OCI-LY1 (cell line): ENCODE measurements at regions not wholly inside any gene's neighbourhood (a gene's known extent, or its start where the extent isn't known, plus 50 kb on each side); places are given as distances from the start of the nearest gene placed in this dataset.

Experiments
- H2AFZ ChIP-seq: fragments of 200-600 bp; sonication (generic), shearing (Covaris generic); 2 replicates; pipeline ENCODE4 v1.6.0; 2014; ENCODE audit warnings: antibody characterized with exemption, mild to moderate bottlenecking, low read length
- H3F3A ChIP-seq: fragments of 200-600 bp; sonication (generic), shearing (Covaris generic); 2 replicates; pipeline ENCODE4 v1.6.0; 2014; ENCODE audit warnings: mild to moderate bottlenecking, antibody characterized with exemption, low read length, moderate library complexity; ENCODE audit not compliant: insufficient read depth
- H3K27ac ChIP-seq: fragments of 200-600 bp; sonication (generic); 2 replicates; pipeline ENCODE4 v1.5.1; 2014; ENCODE audit warnings: low read length, mixed run types, mild to moderate bottlenecking, low read depth; ENCODE audit not compliant: poor library complexity, severe bottlenecking
- H3K27me3 ChIP-seq: fragments of 200-600 bp; sonication (generic); 2 replicates; pipeline ENCODE4 v1.6.0; 2014; ENCODE audit warnings: antibody characterized with exemption, mild to moderate bottlenecking, low read length, moderate library complexity; ENCODE audit not compliant: insufficient read depth
- H3K36me3 ChIP-seq: fragments of 200-600 bp; sonication (generic); 2 replicates; pipeline ENCODE4 v1.6.1; 2014; ENCODE audit warnings: mild to moderate bottlenecking, antibody characterized with exemption, low read length, moderate library complexity, mixed read lengths; ENCODE audit not compliant: insufficient read depth
- H3K4me1 ChIP-seq: fragments of 200-600 bp; sonication (generic); 2 replicates; pipeline ENCODE4 v1.5.1; 2014; ENCODE audit warnings: mild to moderate bottlenecking, low read length, moderate library complexity; ENCODE audit not compliant: insufficient read depth, severe bottlenecking
- H3K4me2 ChIP-seq: fragments of 200-600 bp; sonication (generic), shearing (Covaris generic); 2 replicates; pipeline ENCODE4 v1.6.1; 2014; ENCODE audit warnings: low read length
- H3K4me3 ChIP-seq: fragments of 200-600 bp; sonication (generic); 2 replicates; pipeline ENCODE4 v1.5.1; 2014; ENCODE audit warnings: low read length, low read depth, mild to moderate bottlenecking, mixed read lengths; ENCODE audit not compliant: poor library complexity, severe bottlenecking
- H3K79me2 ChIP-seq: fragments of 200-600 bp; shearing (Covaris generic); 2 replicates; pipeline ENCODE4 v1.6.1; 2016; ENCODE audit warnings: mixed run types, low read length, mixed read lengths; ENCODE audit not compliant: insufficient read depth
- H3K9ac ChIP-seq: fragments of 200-600 bp; sonication (generic), shearing (Covaris generic); 2 replicates; pipeline ENCODE4 v1.6.1; 2014; ENCODE audit warnings: mild to moderate bottlenecking, low read length, mixed read lengths
- H3K9me2 ChIP-seq: fragments of 200-600 bp; sonication (generic), shearing (Covaris generic); 2 replicates; pipeline ENCODE4 v1.6.1; 2014; ENCODE audit warnings: low read depth, mild to moderate bottlenecking, low read length, mixed read lengths
- H3K9me3 ChIP-seq: fragments of 200-600 bp; shearing (Covaris generic); 2 replicates; pipeline ENCODE4 v1.6.1; 2014; ENCODE audit warnings: low read length, mixed read lengths
- H4K20me1 ChIP-seq: fragments of 200-600 bp; sonication (generic), shearing (Covaris generic); 2 replicates; pipeline ENCODE4 v1.6.0; 2016; ENCODE audit warnings: mild to moderate bottlenecking, low read length; ENCODE audit not compliant: insufficient read depth
- EZH2 ChIP-seq: fragments of 200-600 bp; sonication (generic), shearing (Covaris generic); IDR thresholded peaks from 2 replicates; pipeline ENCODE4 v1.8.0; 2017; ENCODE audit warnings: borderline replicate concordance, mixed run types, mild to moderate bottlenecking, antibody characterized with exemption, low read length, moderate library complexity, mixed read lengths
- TF ChIP-seq, protein P1 (sequence below): fragments of 200-600 bp; sonication (generic), shearing (Covaris generic); IDR thresholded peaks from 2 replicates; pipeline ENCODE4 v1.5.1; 2017; ENCODE audit warnings: mild to moderate bottlenecking, antibody characterized with exemption, low read length, moderate library complexity, mixed read lengths

DNA sequence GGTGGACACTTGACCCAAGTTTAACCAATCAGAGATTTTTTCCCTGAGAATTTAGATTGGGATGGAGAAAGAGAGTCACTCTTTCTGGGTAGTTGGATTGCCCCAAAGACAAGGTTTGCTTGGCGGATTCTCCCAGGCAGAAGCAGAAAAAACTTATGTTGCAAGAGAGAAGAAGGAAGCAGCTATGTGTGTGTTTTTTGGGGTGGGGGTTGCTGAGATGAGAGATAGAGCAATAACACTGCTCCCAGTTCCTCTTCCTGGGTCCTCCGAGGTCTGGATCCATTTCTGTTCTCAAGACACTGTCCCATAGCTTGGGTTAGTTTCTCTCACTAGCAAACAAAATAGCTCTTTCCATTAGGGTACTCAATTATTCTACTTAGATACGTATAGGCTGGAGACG, 222.1 kb downstream of the STIM2 start:
- Histone ChIP-seq H3K27me3 (no peaks in the 10 kb centered on the region), H3F3A (no peaks in the 10 kb centered on the region), H3K9ac (no peak overlapping the region), H3K4me3 (no peak overlapping the region), H3K79me2 (no peaks in the 10 kb centered on the region), H3K36me3 (no peaks in the 10 kb centered on the region), H3K4me2 (no peak overlapping the region), H4K20me1 (no peaks in the 10 kb centered on the region), H2AFZ (no peak overlapping the region), H3K27ac (no peak overlapping the region), H3K9me3 (no peaks in the 10 kb centered on the region), H3K4me1 (no peaks in the 10 kb centered on the region), H3K9me2 (no peaks in the 10 kb centered on the region)
- TF ChIP-seq EZH2: no peak
- TF ChIP-seq, protein P1, sequence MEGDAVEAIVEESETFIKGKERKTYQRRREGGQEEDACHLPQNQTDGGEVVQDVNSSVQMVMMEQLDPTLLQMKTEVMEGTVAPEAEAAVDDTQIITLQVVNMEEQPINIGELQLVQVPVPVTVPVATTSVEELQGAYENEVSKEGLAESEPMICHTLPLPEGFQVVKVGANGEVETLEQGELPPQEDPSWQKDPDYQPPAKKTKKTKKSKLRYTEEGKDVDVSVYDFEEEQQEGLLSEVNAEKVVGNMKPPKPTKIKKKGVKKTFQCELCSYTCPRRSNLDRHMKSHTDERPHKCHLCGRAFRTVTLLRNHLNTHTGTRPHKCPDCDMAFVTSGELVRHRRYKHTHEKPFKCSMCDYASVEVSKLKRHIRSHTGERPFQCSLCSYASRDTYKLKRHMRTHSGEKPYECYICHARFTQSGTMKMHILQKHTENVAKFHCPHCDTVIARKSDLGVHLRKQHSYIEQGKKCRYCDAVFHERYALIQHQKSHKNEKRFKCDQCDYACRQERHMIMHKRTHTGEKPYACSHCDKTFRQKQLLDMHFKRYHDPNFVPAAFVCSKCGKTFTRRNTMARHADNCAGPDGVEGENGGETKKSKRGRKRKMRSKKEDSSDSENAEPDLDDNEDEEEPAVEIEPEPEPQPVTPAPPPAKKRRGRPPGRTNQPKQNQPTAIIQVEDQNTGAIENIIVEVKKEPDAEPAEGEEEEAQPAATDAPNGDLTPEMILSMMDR: no peak

DNA sequence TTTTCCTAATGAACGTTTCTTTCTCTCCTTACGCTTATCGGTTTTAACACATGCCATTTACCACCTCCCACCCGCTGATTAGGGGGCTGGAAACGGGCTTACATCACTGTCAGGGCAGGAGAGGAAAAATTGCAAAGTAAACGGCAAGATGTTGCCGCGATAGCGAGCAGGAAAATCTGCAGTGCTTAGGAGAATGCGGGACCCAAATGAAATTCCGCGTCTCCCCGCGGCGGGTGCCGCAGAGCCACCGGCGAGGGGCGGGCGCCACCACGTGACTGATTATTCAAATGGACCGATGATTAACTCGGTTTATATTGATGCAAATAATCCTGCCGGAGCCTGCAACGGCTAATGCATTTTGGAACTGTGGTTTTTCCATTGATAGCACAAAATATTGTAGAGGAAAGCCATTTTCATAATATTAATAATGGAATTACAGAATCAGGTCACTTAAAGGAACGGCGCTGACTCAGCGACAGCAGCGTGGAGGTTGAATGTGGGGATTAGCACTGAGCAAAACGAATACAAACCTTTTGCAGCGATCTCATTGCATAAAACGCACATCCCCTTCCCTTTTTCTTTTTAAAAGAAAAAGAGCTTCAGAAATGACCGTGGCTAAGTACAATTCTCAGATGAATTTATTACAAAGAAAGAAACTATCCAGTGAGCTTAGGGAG, 224.2 kb downstream of the STIM2 start:
- H3K9me2 ChIP-seq: no peaks in the 10 kb centered on the region
- no peaks in the 10 kb centered on the region for H3K27me3 ChIP-seq
- H3K36me3 ChIP-seq: no peaks in the 10 kb centered on the region
- H3K27ac ChIP-seq: no peak overlapping the region
- H3K4me3 ChIP-seq: no peak overlapping the region
- TF ChIP-seq EZH2: no peak
- TF ChIP-seq, protein P1: no peak
- H2AFZ ChIP-seq: no peak overlapping the region
- no peaks in the 10 kb centered on the region for H3K9me3 ChIP-seq
- no peak overlapping the region for H3K9ac ChIP-seq
- H3K4me2 ChIP-seq: no peak overlapping the region
- H3K4me1 ChIP-seq: no peaks in the 10 kb centered on the region
- no peaks in the 10 kb centered on the region for H4K20me1 ChIP-seq
- H3F3A ChIP-seq: no peaks in the 10 kb centered on the region
- H3K79me2 ChIP-seq: no peaks in the 10 kb centered on the region

DNA sequence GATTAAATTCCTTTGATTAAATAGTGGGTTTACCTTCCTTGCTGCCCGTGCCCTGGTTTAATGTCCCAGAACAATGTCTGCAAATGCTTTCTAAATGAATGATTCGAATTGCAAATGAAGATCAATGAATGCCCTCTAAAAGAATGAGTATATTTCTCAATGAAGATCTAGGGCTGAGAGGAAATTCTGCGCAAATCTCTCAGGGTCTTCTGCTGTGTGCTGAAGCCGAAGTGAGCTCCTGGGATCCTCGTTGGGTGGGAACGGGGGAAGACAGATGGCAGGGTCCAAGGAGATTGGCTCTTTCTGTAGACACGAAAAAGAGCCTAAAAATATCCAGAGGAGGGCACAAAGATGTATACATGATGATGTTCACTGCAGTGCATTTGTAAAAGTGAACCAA, 224.8 kb downstream of the STIM2 start:
- Histone ChIP-seq H3F3A (no peaks in the 10 kb centered on the region), H3K4me1 (no peaks in the 10 kb centered on the region), H3K9ac (no peak overlapping the region), H3K9me2 (no peaks in the 10 kb centered on the region), H3K27ac (no peak overlapping the region), H4K20me1 (no peaks in the 10 kb centered on the region), H3K4me2 (no peak overlapping the region), H3K79me2 (no peaks in the 10 kb centered on the region), H3K9me3 (no peaks in the 10 kb centered on the region), H2AFZ (no peak overlapping the region), H3K27me3 (no peaks in the 10 kb centered on the region), H3K4me3 (no peak overlapping the region), H3K36me3 (no peaks in the 10 kb centered on the region)
- TF ChIP-seq, protein P1: no peak
- TF ChIP-seq EZH2: no peak
